ENCODE measurements at regions not wholly inside any gene's neighbourhood (a gene's known extent, or its start where the extent isn't known, plus 50 kb on each side); places are given as distances from the start of the nearest gene placed in this dataset.
"Not testable (repeated sequence)": the region's sequence is repeated elsewhere in the genome, so short reads cannot be mapped to it uniquely, and the experiment has no call there.

- H3K4me3 ChIP-seq; H3K4me1 ChIP-seq; H3K9me3 ChIP-seq (replicated peaks); DNase-seq; H3K27ac ChIP-seq (replicated peaks); intact Hi-C loops (cut with micrococcal nuclease); H3K27me3 ChIP-seq (ENCODE audit: low read depth); H3K36me3 ChIP-seq: not testable (repeated sequence)
Observed at GRCh38 chr1:143792047-143792937, 179.5 kb downstream of the FAM72C start.

GRCh38 chr1:143786381-143786780 lies 185.4 kb downstream of the FAM72C start:
- intact Hi-C loops (cut with micrococcal nuclease); H3K4me3 ChIP-seq; H3K27ac ChIP-seq (replicated peaks); DNase-seq; H3K27me3 ChIP-seq (ENCODE audit: low read depth); H3K36me3 ChIP-seq; H3K4me1 ChIP-seq; H3K9me3 ChIP-seq (replicated peaks): not testable (repeated sequence)

GRCh38 chr1:143785883-143786282 lies 185.9 kb downstream of the FAM72C start:
- H3K9me3 ChIP-seq (replicated peaks); H3K4me1 ChIP-seq; H3K27me3 ChIP-seq (ENCODE audit: low read depth); H3K27ac ChIP-seq (replicated peaks); H3K4me3 ChIP-seq; H3K36me3 ChIP-seq; DNase-seq; intact Hi-C loops (cut with micrococcal nuclease): not testable (repeated sequence)

- H3K4me1 ChIP-seq; H3K27me3 ChIP-seq (ENCODE audit: low read depth); H3K36me3 ChIP-seq; H3K4me3 ChIP-seq; intact Hi-C loops (cut with micrococcal nuclease); DNase-seq; H3K27ac ChIP-seq (replicated peaks); H3K9me3 ChIP-seq (replicated peaks): not testable (repeated sequence)
Observed at GRCh38 chr1:143784239-143784882, 187.4 kb downstream of the FAM72C start.

- H3K4me3 ChIP-seq; H3K4me1 ChIP-seq; H3K36me3 ChIP-seq; intact Hi-C loops (cut with micrococcal nuclease); DNase-seq; H3K9me3 ChIP-seq (replicated peaks); H3K27ac ChIP-seq (replicated peaks); H3K27me3 ChIP-seq (ENCODE audit: low read depth): not testable (repeated sequence)
Observed at GRCh38 chr1:143778178-143778577, 193.6 kb downstream of the FAM72C start.

GRCh38 chr1:143764831-143765230 lies 207.0 kb downstream of the FAM72C start:
- DNase-seq; H3K4me1 ChIP-seq; H3K27me3 ChIP-seq (ENCODE audit: low read depth); intact Hi-C loops (cut with micrococcal nuclease); H3K4me3 ChIP-seq; H3K27ac ChIP-seq (replicated peaks); H3K9me3 ChIP-seq (replicated peaks); H3K36me3 ChIP-seq: not testable (repeated sequence)

GRCh38 chr1:143760366-143760765 lies 211.4 kb downstream of the FAM72C start:
- intact Hi-C loops (cut with micrococcal nuclease); H3K27me3 ChIP-seq (ENCODE audit: low read depth); H3K27ac ChIP-seq (replicated peaks); H3K4me3 ChIP-seq; H3K36me3 ChIP-seq; H3K9me3 ChIP-seq (replicated peaks); DNase-seq; H3K4me1 ChIP-seq: not testable (repeated sequence)

- peaks cover 20% of the 10 kb centered on the region for H3K27me3 ChIP-seq (ENCODE audit: low read depth)
- H3K36me3 ChIP-seq; H3K9me3 ChIP-seq (replicated peaks); DNase-seq; H3K4me1 ChIP-seq; intact Hi-C loops (cut with micrococcal nuclease); H3K27ac ChIP-seq (replicated peaks); H3K4me3 ChIP-seq: not testable (repeated sequence)
Observed at GRCh38 chr1:143755961-143756360, 215.8 kb downstream of the FAM72C start.

GRCh38 chr1:143748906-143749305 lies 222.9 kb downstream of the FAM72C start:
- intact Hi-C loops (cut with micrococcal nuclease), result no loop called here
- DNase-seq, result no peak
- H3K9me3 ChIP-seq (replicated peaks), result peaks cover 10% of the 10 kb centered on the region
- no peak for TF ChIP-seq CTCF (IDR thresholded peaks at IDR 0.05; ENCODE audit: borderline replicate concordance)
- no peak overlapping the region for H3K27ac ChIP-seq (replicated peaks)
- H3K4me1 ChIP-seq, result no peaks in the 10 kb centered on the region
- H3K27me3 ChIP-seq (ENCODE audit: low read depth), result peaks cover 11% of the 10 kb centered on the region
- no peak overlapping the region for H3K4me3 ChIP-seq
- H3K36me3 ChIP-seq, result no peaks in the 10 kb centered on the region

Data from left ventricle myocardium inferior (tissue), 1 donor.